ENCODE measurements at regions not wholly inside any gene's neighbourhood (a gene's known extent, or its start where the extent isn't known, plus 50 kb on each side); places are given as distances from the start of the nearest gene placed in this dataset.

DNA sequence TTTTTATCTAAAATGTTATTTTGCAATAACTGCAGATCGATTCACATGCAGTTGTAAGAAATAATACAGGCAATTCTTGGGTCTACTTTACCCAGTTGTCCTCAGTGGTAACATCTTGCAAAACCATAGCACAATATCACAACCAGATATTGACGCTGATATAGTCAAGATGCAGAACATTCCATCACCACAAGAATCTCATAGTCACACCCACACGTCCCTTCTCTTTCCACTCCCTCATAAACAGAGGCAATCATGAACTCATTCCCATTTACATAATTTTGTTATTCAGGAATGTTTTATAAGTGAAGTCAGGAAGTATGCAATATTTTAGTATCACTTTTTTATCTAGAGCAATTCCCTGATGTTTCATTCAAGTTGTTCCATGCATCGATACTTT is 797.5 kb upstream of the RAB6C start:
- no peak overlapping the region for H3K9ac ChIP-seq (ENCODE audit: low read length)
- no peak overlapping the region for H3K27ac ChIP-seq (ENCODE audit: low read depth, low read length)
- no peaks in the 10 kb centered on the region for H3K36me3 ChIP-seq (ENCODE audit: insufficient read depth, low read length)
- no peaks in the 10 kb centered on the region for H3K9me3 ChIP-seq (ENCODE audit: low read length)
- no peaks in the 10 kb centered on the region for H3K4me1 ChIP-seq (ENCODE audit: insufficient read depth, low read length)
- H3K27me3 ChIP-seq (ENCODE audit: control insufficient read depth in 1 of 2, insufficient read depth in 2 of 2, low read length in 2 of 2), result no peaks in the 10 kb centered on the region
- H3K4me3 ChIP-seq (ENCODE audit: low read depth in 1 of 2, low read length in 2 of 2), result no peak overlapping the region

- no peak overlapping the region for H3K4me3 ChIP-seq (ENCODE audit: low read depth in 1 of 2, low read length in 2 of 2)
- no peaks in the 10 kb centered on the region for H3K9me3 ChIP-seq (ENCODE audit: low read length)
- H3K27ac ChIP-seq (ENCODE audit: low read depth, low read length), result no peak overlapping the region
- H3K4me1 ChIP-seq (ENCODE audit: insufficient read depth, low read length), result no peaks in the 10 kb centered on the region
- no peak overlapping the region for H3K9ac ChIP-seq (ENCODE audit: low read length)
- H3K27me3 ChIP-seq (ENCODE audit: control insufficient read depth in 1 of 2, insufficient read depth in 2 of 2, low read length in 2 of 2), result no peaks in the 10 kb centered on the region
- H3K36me3 ChIP-seq (ENCODE audit: insufficient read depth, low read length), result no peaks in the 10 kb centered on the region
Measured at GRCh38 chr2:129187343-129187742, 792.1 kb upstream of the RAB6C start.

DNA sequence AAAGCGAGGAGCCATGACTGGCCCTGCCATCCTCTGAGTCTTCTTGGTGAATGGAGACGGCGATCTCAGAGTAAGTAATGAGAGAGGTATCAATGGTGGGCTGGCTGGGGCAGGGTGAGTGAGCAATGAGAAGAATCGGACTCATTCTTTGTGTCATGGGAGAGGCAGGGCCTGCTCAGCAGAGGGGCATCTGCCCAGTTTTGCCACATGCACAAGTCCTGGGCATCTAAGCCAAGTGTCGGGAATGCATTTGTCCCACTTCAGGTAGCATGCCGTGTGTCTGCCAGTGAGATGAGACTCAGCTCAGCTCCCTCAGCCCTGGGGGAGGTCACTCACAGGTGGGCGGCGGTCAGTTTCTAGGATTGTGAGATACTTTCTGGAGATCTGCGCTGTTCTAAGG is 791.0 kb upstream of the RAB6C start:
- Histone ChIP-seq H3K4me3 (ENCODE audit: low read depth in 1 of 2, low read length in 2 of 2) (no peak overlapping the region), H3K9me3 (ENCODE audit: low read length) (no peaks in the 10 kb centered on the region), H3K27ac (ENCODE audit: low read depth, low read length) (no peak overlapping the region), H3K9ac (ENCODE audit: low read length) (no peak overlapping the region), H3K36me3 (ENCODE audit: insufficient read depth, low read length) (no peaks in the 10 kb centered on the region), H3K27me3 (ENCODE audit: control insufficient read depth in 1 of 2, insufficient read depth in 2 of 2, low read length in 2 of 2) (no peaks in the 10 kb centered on the region), H3K4me1 (ENCODE audit: insufficient read depth, low read length) (no peaks in the 10 kb centered on the region)

DNA sequence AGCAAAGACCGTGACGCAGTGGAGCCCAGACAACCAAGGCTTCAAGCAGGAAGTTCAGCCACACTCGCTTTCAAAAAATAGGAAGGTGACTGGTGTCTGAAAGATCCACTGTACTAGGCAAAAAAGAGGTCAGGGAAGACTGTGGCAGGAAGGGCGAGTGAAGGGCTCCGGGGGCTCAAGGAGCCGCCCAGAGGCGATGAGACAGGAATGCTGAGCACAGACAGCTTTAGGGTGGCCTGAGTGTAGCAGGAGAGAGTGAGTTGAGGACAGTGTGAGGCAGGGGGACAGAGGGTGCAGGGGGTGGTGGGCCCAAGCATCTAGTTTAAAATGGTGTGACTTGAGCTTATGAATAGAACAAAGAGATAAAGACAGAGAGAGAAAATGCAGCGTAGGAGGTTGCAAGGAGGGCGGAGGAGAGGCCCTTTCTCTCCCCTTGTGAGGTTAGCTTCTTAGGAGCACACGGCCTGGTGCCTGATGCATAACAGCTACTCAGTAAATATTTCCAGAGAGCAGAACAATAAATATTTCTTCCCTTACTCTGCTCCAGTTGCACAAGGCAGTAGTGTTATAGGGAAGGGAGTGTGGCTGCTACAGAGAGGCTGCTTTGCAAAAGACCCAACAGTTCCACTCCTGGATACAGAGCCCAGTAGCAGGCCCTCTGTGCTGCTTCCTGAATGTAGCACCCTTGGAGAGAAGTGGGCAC is 789.7 kb upstream of the RAB6C start:
- Histone ChIP-seq H3K4me1 (ENCODE audit: insufficient read depth, low read length) (no peaks in the 10 kb centered on the region), H3K27ac (ENCODE audit: low read depth, low read length) (no peak overlapping the region), H3K27me3 (ENCODE audit: control insufficient read depth in 1 of 2, insufficient read depth in 2 of 2, low read length in 2 of 2) (no peaks in the 10 kb centered on the region), H3K9me3 (ENCODE audit: low read length) (no peaks in the 10 kb centered on the region), H3K4me3 (ENCODE audit: low read depth in 1 of 2, low read length in 2 of 2) (no peak overlapping the region), H3K9ac (ENCODE audit: low read length) (no peak overlapping the region), H3K36me3 (ENCODE audit: insufficient read depth, low read length) (no peaks in the 10 kb centered on the region)

DNA sequence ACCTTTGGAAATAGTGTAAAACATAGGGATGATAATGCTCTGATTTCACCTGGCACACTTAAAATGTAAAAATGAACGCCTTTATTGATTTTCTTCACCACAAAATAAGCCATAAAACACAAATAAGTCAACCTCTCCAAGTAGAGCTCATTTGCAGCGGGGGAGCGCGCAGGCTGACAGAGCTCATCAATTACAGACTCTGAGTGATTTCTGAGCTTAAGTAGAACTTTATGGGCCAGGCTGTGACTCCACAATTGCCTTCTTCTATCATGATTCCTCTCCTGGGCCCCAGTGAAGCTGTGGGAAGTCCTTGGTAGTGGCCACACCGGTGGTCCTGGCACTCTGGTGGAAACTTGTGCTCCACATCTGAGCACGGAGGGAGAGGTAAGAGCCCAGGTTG is 789.0 kb upstream of the RAB6C start:
- Histone ChIP-seq H3K4me3 (ENCODE audit: low read depth in 1 of 2, low read length in 2 of 2) (no peak overlapping the region), H3K9me3 (ENCODE audit: low read length) (no peaks in the 10 kb centered on the region), H3K27ac (ENCODE audit: low read depth, low read length) (no peak overlapping the region), H3K27me3 (ENCODE audit: control insufficient read depth in 1 of 2, insufficient read depth in 2 of 2, low read length in 2 of 2) (no peaks in the 10 kb centered on the region), H3K9ac (ENCODE audit: low read length) (no peak overlapping the region), H3K36me3 (ENCODE audit: insufficient read depth, low read length) (no peaks in the 10 kb centered on the region), H3K4me1 (ENCODE audit: insufficient read depth, low read length) (no peaks in the 10 kb centered on the region)

GRCh38 chr2:129191530-129191929 is 787.9 kb upstream of the RAB6C start:
- Histone ChIP-seq H3K36me3 (ENCODE audit: insufficient read depth, low read length) (no peaks in the 10 kb centered on the region), H3K27me3 (ENCODE audit: control insufficient read depth in 1 of 2, insufficient read depth in 2 of 2, low read length in 2 of 2) (no peaks in the 10 kb centered on the region), H3K27ac (ENCODE audit: low read depth, low read length) (no peak overlapping the region), H3K4me1 (ENCODE audit: insufficient read depth, low read length) (no peaks in the 10 kb centered on the region), H3K9me3 (ENCODE audit: low read length) (no peaks in the 10 kb centered on the region), H3K4me3 (ENCODE audit: low read depth in 1 of 2, low read length in 2 of 2) (no peak overlapping the region), H3K9ac (ENCODE audit: low read length) (no peak overlapping the region)

GRCh38 chr2:129192117-129192516 is 787.3 kb upstream of the RAB6C start:
- Histone ChIP-seq H3K27ac (ENCODE audit: low read depth, low read length) (no peak overlapping the region), H3K36me3 (ENCODE audit: insufficient read depth, low read length) (no peaks in the 10 kb centered on the region), H3K9me3 (ENCODE audit: low read length) (no peaks in the 10 kb centered on the region), H3K9ac (ENCODE audit: low read length) (no peak overlapping the region), H3K4me1 (ENCODE audit: insufficient read depth, low read length) (no peaks in the 10 kb centered on the region), H3K27me3 (ENCODE audit: control insufficient read depth in 1 of 2, insufficient read depth in 2 of 2, low read length in 2 of 2) (no peaks in the 10 kb centered on the region), H3K4me3 (ENCODE audit: low read depth in 1 of 2, low read length in 2 of 2) (no peak overlapping the region)

- no peak overlapping the region for H3K27ac ChIP-seq (ENCODE audit: low read depth, low read length)
Measured at GRCh38 chr2:129192841-129193253, 786.6 kb upstream of the RAB6C start.

DNA sequence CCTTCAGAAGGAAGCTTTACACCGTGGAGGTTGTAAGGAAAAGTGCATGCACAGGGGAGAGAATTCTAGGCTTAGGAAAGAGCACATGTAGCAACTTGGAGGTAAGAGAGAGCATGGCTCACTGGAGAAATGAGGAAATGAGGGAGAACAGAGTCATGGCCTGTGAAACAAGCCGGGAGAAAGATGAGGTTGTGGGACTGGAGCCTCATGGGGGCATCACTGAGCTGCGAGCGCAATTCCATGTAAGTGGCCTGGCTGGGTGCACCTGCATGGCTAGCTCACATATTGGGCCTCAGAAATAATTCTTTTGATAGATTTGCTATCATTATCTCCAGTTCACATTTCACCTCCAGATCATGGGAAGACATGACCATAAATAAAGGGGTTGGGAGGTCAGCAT is 785.5 kb upstream of the RAB6C start:
- Histone ChIP-seq H3K27me3 (ENCODE audit: control insufficient read depth in 1 of 2, insufficient read depth in 2 of 2, low read length in 2 of 2) (no peaks in the 10 kb centered on the region), H3K4me3 (ENCODE audit: low read depth in 1 of 2, low read length in 2 of 2) (no peak overlapping the region), H3K4me1 (ENCODE audit: insufficient read depth, low read length) (no peaks in the 10 kb centered on the region), H3K9me3 (ENCODE audit: low read length) (no peaks in the 10 kb centered on the region), H3K36me3 (ENCODE audit: insufficient read depth, low read length) (no peaks in the 10 kb centered on the region), H3K27ac (ENCODE audit: low read depth, low read length) (no peak overlapping the region), H3K9ac (ENCODE audit: low read length) (no peak overlapping the region)

More at GRCh38 chr2:129192841-129193253, 786.6 kb upstream of the RAB6C start:
- H3K9me3 ChIP-seq (ENCODE audit: low read length), result no peaks in the 10 kb centered on the region
- no peaks in the 10 kb centered on the region for H3K36me3 ChIP-seq (ENCODE audit: insufficient read depth, low read length)
- no peaks in the 10 kb centered on the region for H3K27me3 ChIP-seq (ENCODE audit: control insufficient read depth in 1 of 2, insufficient read depth in 2 of 2, low read length in 2 of 2)
- H3K9ac ChIP-seq (ENCODE audit: low read length), result no peak overlapping the region
- H3K4me3 ChIP-seq (ENCODE audit: low read depth in 1 of 2, low read length in 2 of 2), result no peak overlapping the region
- H3K4me1 ChIP-seq (ENCODE audit: insufficient read depth, low read length), result no peaks in the 10 kb centered on the region

DNA sequence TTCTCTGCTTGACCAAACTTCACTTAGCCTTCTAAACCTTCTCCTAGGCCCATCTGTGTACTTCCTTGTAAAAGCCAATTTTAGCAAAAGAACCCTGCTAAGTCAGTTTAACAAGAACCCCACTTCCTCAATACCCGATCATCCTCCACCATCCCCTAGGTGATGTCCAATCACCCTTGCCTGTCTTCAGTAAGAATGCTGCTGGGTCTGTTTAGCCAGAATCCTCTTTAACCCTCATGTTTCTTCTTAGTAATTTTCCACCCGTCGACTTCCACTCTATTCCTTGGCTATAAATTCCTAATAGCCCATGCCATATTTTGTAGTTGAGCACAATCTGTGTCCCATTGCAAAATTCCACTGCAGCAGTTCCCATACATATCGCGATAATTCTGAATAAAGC is 780.0 kb upstream of the RAB6C start:
- Histone ChIP-seq H3K27ac (ENCODE audit: low read depth, low read length) (no peak overlapping the region), H3K36me3 (ENCODE audit: insufficient read depth, low read length) (no peaks in the 10 kb centered on the region), H3K27me3 (ENCODE audit: control insufficient read depth in 1 of 2, insufficient read depth in 2 of 2, low read length in 2 of 2) (no peaks in the 10 kb centered on the region), H3K9ac (ENCODE audit: low read length) (no peak overlapping the region), H3K9me3 (ENCODE audit: low read length) (no peaks in the 10 kb centered on the region), H3K4me3 (ENCODE audit: low read depth in 1 of 2, low read length in 2 of 2) (no peak overlapping the region), H3K4me1 (ENCODE audit: insufficient read depth, low read length) (no peaks in the 10 kb centered on the region)

DNA sequence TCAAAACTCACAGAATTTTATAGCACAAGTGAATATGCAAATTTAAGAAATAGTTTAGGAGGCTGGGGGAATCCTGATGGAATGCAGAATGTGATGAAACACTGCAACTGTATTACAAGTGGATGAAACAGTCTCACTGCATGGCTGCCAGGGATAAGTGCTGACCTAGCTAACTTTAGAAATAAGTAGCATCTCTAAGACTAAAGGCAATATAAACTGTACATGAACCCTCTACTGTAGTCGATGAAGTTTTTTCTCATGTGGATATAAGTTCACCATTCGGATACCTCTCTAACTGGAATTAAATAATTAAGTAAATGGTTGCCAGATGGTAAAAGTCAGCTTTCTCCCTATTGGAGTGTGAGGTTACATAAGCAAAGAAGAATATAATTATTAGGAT is 777.8 kb upstream of the RAB6C start:
- no peak overlapping the region for H3K4me3 ChIP-seq (ENCODE audit: low read depth in 1 of 2, low read length in 2 of 2)
- no peaks in the 10 kb centered on the region for H3K36me3 ChIP-seq (ENCODE audit: insufficient read depth, low read length)
- H3K27ac ChIP-seq (ENCODE audit: low read depth, low read length), result no peak overlapping the region
- no peaks in the 10 kb centered on the region for H3K4me1 ChIP-seq (ENCODE audit: insufficient read depth, low read length)
- H3K9ac ChIP-seq (ENCODE audit: low read length), result no peak overlapping the region
- no peaks in the 10 kb centered on the region for H3K27me3 ChIP-seq (ENCODE audit: control insufficient read depth in 1 of 2, insufficient read depth in 2 of 2, low read length in 2 of 2)
- H3K9me3 ChIP-seq (ENCODE audit: low read length), result no peaks in the 10 kb centered on the region

- no peaks in the 10 kb centered on the region for H3K36me3 ChIP-seq (ENCODE audit: insufficient read depth, low read length)
- H3K27ac ChIP-seq (ENCODE audit: low read depth, low read length), result no peak overlapping the region
- no peaks in the 10 kb centered on the region for H3K4me1 ChIP-seq (ENCODE audit: insufficient read depth, low read length)
- H3K9ac ChIP-seq (ENCODE audit: low read length), result no peak overlapping the region
- no peaks in the 10 kb centered on the region for H3K9me3 ChIP-seq (ENCODE audit: low read length)
- H3K4me3 ChIP-seq (ENCODE audit: low read depth in 1 of 2, low read length in 2 of 2), result no peak overlapping the region
- H3K27me3 ChIP-seq (ENCODE audit: control insufficient read depth in 1 of 2, insufficient read depth in 2 of 2, low read length in 2 of 2), result no peaks in the 10 kb centered on the region
Measured at GRCh38 chr2:129203331-129203730, 776.1 kb upstream of the RAB6C start.

All from muscle layer of colon (tissue), 2 donors.